HG03439 (cell line): ENCODE measurements at regions not wholly inside any gene's neighbourhood (a gene's known extent, or its start where the extent isn't known, plus 50 kb on each side); places are given as distances from the start of the nearest gene placed in this dataset.

Source experiments
- ATAC-seq: cut with Tn5 transposase; IDR thresholded peaks from one replicate; pipeline ENCODE4 v1.9.1; 2021; ENCODE audit warnings: mild to moderate bottlenecking, moderate library complexity; ENCODE audit not compliant: unreplicated experiment

- no peak for ATAC-seq
Observed at GRCh38 chr12:88665071-88665470, 84.8 kb upstream of the KITLG start.

- no peak for ATAC-seq
Observed at GRCh38 chr12:88662961-88663360, 82.7 kb upstream of the KITLG start.

DNA sequence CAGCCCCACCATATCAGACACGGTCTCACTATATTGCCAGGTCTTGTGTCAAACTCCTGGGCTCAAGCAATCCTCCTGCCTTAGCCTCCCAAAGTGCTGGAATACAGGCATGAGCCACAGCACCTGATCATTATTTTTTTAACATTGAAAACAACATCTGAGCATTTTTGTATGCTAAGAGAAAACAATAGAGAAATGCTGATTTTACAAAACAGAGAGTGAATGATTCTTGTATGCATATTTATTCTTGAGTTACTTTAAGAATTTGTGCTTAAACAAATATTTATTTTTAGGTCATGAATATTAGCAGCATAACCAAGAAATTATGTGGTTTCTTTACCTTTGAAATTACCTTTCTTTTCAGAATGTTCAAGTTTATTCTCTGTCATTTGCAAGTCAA is 81.8 kb upstream of the KITLG start:
- no peak for ATAC-seq

- no peak for ATAC-seq
Observed at GRCh38 chr12:88658009-88658408, 77.7 kb upstream of the KITLG start.

GRCh38 chr12:88650715-88651114 is 70.4 kb upstream of the KITLG start:
- ATAC-seq: no peak

DNA sequence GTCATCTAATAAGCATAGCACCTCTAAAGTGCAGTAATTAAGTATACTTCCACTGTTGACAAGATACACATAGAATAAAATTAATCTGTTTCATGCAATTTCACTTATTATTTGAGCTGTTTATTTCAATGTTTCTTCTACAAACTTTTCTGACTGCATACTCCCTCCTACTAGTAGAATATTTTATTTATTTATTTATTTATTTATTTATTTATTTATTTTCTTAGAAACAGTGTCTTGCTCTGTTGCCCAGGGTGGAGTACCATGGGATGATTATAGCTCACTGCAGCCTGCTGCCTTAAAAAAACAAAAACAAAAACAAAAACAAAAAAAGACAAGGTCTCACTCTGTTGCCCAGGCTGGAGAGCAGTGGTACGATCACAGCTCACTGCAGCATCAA is 68.4 kb upstream of the KITLG start:
- no peak for ATAC-seq

DNA sequence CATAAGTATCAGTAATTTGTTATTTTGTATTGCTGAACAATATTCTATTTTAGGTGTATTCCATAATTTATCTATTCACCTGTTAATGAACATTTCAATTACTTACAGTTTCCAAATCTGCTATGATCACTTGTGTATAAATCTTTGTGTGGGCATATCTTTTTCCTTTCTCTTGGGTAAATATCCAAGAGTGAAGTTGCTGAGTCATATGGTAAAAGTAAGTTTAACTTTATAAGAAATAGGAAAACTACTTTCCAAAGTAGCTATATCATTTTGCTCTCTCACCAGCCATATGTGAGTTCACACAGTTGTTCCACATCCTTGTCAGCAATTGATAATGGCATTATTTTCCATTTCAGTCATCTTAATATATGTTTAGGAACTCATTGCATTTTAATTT is 66.6 kb upstream of the KITLG start:
- ATAC-seq: no peak

DNA sequence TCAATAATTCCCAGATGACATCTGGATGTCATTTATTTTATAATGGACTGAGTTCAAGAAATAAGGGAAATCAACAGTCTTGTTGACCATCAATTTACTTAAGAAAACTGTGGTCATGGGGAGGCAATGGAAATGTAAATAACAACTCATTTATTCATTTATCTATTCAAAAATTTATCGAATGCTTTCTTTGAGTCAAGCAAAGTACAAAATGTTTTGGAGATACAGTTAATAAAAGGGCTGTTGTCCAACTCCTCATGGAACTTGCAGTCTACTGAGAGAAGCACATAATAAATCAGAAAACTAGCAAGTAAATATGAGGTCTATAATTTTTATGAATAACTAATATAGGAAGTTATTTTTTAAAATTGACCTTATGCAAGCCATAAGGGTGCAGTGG is 65.5 kb upstream of the KITLG start:
- ATAC-seq: no peak

- ATAC-seq: no peak
Observed at GRCh38 chr12:88644946-88645702, 64.9 kb upstream of the KITLG start.

DNA sequence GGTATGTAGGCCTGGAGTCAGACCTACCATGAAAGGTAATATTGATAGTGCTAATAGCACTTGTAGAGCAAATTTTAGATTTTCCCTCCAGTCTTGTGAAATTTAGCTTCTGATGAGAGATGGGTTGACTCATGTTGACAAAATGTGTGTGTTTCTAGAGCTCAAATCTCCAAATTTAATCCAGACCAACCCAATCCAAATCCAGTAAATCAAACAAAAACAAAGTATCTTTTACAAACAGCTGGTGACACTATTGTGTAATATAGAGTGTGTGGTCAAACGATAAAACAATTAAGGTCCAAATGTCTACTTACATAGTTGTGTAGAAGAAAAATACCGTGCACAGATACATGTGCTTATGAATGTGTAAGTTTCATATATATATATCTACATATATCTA is 63.4 kb upstream of the KITLG start:
- no peak for ATAC-seq

GRCh38 chr12:88642675-88643431 is 62.6 kb upstream of the KITLG start:
- no peak for ATAC-seq

DNA sequence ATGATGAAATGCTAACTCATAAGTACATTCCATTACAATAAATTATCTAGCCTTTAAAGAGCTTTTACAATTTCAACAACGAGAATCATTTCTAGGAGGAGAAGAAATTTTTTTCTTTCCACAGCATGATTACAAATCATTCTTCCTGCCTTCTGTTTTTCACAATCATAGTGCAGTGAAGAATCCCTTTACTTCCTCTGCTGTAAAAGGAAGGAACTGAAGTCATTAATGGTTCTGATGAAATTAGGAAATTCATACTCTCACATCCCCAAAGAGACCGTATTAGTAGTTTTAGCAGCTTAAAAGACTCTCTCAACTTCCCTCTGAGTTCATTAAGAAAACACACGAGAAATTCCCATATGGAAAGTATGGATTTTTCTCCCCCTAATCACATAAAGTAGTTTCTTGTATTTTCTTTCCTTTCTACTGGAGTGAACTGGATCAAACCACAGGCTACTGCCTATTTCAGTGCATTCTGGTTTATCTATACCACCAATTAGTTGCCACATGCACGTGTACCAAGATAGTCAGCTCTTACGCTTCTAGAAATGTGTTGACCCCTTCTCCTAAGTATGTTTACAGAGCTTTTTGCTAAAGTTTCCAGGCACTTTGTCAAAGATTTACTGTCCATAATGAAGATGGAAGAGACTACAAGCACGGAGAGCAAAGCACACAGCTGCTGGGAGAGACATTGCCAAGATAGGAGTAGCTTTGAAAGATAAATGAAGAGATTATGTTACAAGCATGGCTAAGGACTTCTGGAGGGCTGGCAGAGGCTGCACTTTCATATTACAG is 58.9 kb upstream of the KITLG start:
- no peak for ATAC-seq

DNA sequence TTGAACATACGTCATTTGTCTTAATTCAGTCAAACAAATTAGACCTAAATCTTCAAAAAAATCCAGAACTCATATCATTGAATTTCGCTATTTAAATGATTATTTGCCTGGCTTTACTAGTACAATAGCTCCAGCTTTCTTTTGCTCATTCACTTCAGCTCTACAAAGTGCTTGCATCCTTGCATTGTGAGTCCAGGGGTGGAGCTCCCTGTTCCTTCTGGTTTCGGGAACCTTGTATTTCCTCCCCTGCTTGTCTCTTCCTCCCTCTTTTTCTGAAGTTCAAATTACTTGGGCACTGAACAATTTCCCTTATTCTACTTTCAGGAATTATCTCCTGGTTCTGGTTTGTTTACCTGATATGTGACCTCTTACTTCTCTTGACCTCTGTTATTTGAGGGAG is 58.1 kb upstream of the KITLG start:
- no peak for ATAC-seq

GRCh38 chr12:88634008-88634407 is 53.7 kb upstream of the KITLG start:
- ATAC-seq: no peak

DNA sequence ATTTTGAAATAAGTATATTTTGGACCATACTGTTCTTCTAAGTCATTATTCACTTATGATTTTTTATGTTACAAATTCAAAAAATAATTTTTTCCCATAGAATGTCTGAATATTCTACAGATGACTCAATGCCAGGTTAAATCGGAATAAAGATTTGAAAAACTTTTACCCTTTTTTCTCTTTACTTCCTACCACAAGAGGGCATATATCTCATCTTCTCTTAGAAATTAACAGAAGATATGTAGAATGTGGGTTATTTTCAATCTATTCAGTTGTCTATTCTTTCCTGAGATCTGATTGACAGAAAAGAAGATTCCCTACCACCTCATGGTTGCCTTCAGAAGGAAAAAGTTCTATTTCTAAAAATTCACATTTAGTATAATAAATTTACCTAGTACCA is 53.0 kb upstream of the KITLG start:
- ATAC-seq: no peak

GRCh38 chr12:88630561-88630960 is 50.3 kb upstream of the KITLG start:
- ATAC-seq: no peak
